GM19395 (cell line): ENCODE measurements at regions not wholly inside any gene's neighbourhood (a gene's known extent, or its start where the extent isn't known, plus 50 kb on each side); places are given as distances from the start of the nearest gene placed in this dataset.
"Not testable (repeated sequence)": the region's sequence is repeated elsewhere in the genome, so short reads cannot be mapped to it uniquely, and the experiment has no call there.

Source experiments
- ATAC-seq: cut with Tn5 transposase; IDR thresholded peaks from one replicate; pipeline ENCODE4 v1.9.1; 2021; ENCODE audit warnings: mild to moderate bottlenecking, moderate library complexity; ENCODE audit not compliant: unreplicated experiment

DNA sequence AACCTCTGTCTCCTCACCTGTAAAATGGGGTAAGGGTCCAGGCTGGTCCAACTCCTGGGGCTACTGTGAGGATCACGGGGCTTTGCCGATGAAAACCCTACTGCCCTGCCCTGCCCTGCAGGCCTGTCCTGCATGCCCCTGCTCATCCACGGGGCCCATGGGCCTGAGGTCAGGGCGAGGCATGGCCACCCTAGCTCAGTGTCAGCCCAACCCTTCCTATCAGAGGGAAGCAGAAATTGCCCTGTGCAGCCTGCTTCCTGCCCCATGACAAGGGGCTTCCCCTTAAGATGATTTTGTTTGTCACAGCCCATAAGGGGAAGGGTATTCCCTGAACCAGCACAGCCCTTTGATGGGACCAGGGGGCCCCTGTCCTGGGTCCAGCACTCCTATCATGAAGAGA, 353.6 kb upstream of the ID2 start:
- no peak for ATAC-seq

DNA sequence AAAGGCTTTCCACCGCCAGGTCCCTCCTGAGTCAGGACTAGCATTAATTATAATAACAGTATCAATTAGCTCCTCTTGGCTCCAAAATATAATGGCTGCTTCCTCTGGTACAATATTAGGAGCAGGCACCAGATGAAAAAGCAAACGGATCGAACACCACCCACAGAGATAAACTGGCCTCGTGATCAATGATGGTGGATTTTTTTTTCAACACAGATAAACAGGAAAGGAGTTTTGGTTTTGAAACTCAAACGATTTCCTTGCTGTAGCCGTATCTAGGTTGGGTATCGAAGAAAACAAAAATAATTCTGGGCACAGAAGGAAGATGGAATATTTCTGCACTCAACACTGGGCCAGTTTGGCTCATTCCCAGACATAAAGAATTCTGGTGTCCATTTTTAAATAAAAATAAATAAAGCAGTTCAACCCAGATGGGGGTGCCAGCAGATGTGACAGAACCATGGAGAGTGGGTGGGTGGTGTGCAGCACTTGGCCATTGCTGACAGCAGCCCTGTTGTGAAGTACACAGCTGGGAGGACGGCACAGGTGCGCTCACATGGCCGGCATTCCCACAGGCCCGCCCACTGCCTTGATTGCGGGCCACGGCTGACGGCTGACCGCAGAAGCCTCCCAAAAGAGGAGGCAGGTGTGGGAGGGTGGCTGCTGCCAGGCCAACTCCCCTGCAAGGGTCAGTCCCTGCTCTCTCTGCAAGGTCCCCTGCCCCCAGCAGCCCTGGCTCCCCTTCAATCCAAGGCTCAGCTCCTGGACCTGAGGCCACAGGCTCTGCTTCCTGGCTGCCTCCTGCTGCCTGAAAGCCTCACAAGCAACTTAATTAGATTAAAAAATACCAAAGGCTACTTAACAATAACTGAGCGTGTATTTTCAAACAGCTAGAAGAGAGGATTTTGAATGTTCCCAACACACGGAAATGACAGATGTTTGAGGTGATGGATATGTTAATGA, 351.9 kb upstream of the ID2 start:
- no peak for ATAC-seq

DNA sequence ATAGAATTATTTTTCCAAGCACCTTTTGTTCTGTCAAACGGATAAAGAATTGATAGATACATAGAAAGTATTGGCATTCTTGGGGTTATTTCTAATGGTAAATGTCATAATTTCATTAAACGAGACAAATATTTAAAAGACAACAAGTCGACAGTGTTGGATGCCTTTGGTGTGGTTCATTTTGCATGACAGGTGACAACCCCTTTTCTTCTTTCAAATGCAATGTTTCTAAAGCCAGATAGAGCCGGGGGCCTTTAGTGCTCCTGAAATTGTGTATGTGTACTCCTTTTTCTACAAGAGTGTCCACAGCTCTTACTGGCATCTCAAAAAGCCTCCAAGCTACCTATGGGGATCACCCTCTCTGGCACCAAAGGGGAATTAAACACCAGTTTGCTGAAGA, 350.8 kb upstream of the ID2 start:
- no peak for ATAC-seq

DNA sequence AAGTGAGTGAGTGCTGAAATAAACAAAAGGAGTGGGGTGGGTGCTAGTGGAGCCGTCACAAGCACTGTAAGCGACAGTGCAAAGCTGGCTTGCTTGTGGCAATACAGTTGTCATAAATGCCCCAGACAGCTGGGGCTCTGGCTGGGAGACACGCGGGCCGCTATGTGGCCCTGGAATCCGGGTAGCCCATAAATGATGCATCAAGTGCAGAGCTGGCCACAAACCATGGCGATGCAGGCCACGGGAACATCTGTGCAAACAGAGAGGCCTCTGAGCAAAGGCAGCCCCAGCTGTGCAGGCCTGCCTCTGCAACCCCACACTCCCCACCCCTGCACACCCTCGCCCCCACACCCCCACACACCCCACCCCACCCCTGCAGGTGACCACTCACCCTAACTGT, 349.2 kb upstream of the ID2 start:
- no peak for ATAC-seq

- ATAC-seq: no peak
These were observed 348.6 kb upstream of the ID2 start for GRCh38 chr2:8333177-8333831.

GRCh38 chr2:8333832-8334187, 348.0 kb upstream of the ID2 start:
- ATAC-seq: not testable (repeated sequence)

GRCh38 chr2:8334866-8335325, 347.0 kb upstream of the ID2 start:
- no peak for ATAC-seq

DNA sequence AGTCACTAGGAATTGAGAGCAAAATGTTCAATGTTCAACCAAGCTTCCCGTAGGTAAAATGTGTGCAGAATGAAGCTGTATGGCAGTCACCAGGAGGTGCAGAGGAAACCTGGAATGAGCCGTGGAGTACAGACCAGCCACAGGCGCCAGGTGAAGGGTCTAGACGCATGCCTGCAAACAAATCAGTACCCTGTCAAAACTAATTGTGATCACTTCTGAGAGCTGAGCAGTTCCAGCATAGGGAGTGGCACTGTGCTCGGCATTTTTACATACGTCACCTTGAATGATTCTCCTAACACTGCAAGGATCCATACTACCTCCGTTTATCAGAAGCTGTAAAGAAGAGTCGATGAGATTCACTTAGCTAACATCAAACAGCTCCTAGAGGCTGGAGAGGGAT, 346.1 kb upstream of the ID2 start:
- ATAC-seq: no peak

- no peak for ATAC-seq
These were observed 344.5 kb upstream of the ID2 start for GRCh38 chr2:8337321-8337720.

GRCh38 chr2:8342407-8342806, 339.4 kb upstream of the ID2 start:
- no peak for ATAC-seq

- ATAC-seq: no peak
These were observed 338.8 kb upstream of the ID2 start for GRCh38 chr2:8343031-8343430.

GRCh38 chr2:8344144-8345097, 337.4 kb upstream of the ID2 start:
- ATAC-seq: no peak

DNA sequence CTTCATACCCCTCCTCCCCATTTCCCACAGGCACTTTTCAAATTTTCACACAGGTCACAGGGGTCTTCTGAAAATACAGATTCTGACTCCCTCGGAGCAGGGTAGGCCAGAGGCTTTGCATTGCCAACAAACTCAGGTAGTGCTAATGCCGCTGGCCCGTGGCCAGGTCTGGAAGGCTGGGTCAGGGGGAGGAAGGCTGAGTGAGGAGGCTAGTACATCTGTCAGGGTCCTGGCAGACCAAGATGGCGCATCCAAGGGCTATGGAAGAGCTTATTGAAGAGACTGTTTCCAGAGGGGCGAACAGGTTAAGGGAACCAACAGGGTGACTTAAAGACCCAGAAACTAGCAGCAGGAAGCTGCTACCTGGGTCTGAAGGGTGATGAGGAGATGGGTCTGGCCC, 336.7 kb upstream of the ID2 start:
- no peak for ATAC-seq

DNA sequence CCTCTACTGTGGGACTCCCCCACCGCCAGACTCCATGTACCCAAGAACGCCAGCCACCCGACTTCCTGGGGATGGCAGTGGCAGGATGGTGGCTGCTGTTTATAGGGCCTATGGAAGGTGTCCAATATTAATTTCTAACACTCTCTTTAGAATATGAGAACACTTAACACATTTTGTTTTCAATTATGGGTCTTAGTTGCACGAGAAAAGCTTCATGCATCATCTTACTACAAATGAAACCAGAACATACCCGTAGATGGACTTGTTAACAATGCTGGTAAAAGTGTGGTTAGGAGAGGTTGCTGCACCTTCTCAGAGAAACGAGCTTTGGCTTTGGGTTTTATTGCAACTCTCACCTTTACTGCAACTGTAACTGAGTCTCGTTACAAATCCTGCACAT, 335.6 kb upstream of the ID2 start:
- no peak for ATAC-seq

DNA sequence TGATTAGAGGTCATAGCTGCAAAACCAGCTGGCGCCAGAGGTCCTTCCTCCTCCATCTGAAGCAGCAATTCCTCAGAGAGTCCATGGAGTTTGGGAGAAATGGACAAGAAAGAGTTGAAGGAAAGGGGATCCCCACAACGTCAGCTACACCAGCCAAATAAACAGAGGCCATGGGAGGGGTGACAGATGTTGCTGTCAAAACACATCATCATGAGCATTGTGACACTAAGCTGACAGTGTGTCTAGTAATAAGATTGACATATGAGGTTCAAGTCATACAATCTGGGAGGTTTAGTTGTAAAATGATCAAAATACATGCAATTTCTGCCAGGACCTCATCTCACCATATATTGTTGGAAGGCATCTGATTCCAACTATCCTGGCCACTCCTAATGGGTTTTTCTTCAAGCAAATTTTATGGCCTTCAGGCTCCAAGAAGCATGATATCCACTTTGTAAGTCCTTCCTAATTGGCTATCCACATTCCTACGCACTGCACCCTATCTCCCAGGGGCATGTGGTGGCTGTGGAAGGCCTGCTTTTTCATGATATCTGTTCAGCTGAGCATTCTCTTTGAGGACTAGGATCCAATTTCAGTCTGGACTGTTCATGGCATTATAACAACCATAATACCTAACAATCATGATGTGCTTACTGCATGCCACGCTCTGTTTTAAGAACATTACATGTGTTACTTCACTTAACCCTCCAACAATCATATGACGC, 335.0 kb upstream of the ID2 start:
- ATAC-seq: no peak

DNA sequence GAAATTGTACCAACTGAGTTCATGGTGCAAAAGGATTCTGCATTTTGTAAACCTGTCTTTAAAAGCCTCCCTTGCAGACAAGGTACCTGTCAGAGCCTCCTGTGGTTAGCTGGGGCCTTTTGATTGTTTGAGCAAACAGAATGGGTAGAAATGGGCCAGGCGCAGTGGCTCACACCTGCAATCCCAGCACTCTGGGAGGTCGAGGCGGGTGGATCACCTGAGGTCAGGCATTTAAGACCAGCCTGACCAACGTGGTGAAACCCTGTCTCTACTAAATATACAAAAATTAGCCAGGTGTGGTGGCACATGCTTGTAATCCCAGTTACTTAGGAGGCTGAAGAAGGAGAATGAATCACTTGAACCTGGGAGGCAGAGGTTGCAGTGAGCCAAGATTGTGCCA, 332.9 kb upstream of the ID2 start:
- not testable (repeated sequence) for ATAC-seq

GRCh38 chr2:8352296-8352695, 329.6 kb upstream of the ID2 start:
- ATAC-seq: no peak

- ATAC-seq: no peak
These were observed 328.9 kb upstream of the ID2 start for GRCh38 chr2:8352989-8353388.

DNA sequence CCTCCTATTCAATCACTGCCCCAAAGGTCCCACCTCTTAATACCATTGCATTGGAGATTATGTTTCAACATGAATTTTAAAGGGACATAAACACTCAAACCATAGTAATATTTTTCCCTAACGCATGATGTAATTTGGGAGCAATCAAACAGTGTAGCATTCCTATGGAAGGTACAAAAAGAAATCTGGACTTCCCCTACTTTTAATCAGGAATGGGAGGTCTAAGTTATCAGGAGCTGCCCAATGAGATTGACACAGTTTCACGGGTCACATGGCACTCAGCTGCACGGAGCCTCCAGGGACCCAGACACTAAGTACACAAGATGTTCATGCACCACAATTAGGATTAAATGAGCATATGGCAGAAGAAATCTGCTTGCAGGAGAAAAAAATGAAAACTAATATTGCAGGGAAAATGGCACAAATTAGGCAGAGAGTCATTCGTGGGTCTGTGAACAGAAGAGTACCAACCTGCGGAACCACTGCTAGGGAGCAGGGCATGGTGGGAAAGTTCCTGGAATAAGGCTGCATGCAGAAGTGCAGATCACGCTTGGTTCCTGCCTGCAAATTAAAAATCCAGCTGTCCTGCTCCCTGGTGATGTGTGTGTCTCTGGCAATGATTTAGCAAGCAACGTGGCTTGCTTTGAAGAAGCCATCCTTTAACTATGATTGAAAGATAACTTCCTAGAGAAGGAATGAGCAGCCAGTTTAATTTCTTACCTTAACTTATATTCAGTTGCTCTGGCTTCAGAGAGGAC, 326.6 kb upstream of the ID2 start:
- no peak for ATAC-seq
